ENCODE measurements at regions not wholly inside any gene's neighbourhood (a gene's known extent, or its start where the extent isn't known, plus 50 kb on each side); places are given as distances from the start of the nearest gene placed in this dataset.

DNA sequence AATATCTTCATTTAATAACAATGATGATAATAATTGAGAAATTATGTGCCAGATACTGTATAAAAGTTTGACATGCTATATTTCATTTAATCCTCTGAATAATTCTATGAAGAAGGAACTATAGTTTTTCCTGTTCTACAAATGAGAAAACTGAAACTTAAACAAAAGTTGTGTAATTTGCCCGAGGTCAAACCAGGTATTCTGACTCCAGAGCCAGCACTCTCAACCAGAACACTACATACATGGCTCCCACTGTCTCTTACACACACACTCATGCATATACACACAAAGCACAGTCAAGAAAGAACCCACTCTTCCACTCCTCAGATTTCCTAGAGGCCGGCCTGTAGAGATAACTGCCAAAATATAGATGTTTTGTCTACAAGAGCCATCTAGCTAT, 374.0 kb upstream of the EMCN start:
- Histone ChIP-seq H2AFZ (ENCODE audit: low read depth, low read length) (no peak overlapping the region), H3K4me3 (ENCODE audit: low read length) (no peak overlapping the region), H4K20me1 (ENCODE audit: insufficient read depth, low read length) (no peaks in the 10 kb centered on the region), H3K36me3 (replicated peaks; ENCODE audit: low read depth, low read length) (no peaks in the 10 kb centered on the region), H3K4me2 (ENCODE audit: low read length) (no peak overlapping the region), H3K9me3 (ENCODE audit: insufficient read depth, low read length) (no peaks in the 10 kb centered on the region), H3K27ac (ENCODE audit: low read length) (no peak overlapping the region), H3K79me2 (ENCODE audit: low read length) (no peaks in the 10 kb centered on the region), H3K27me3 (ENCODE audit: low read depth, low read length) (no peaks in the 10 kb centered on the region), H3K9ac (ENCODE audit: low read length) (no peak overlapping the region), H3K4me1 (ENCODE audit: low read length) (peaks cover 10% of the 10 kb centered on the region)
- TF ChIP-seq, protein P1, sequence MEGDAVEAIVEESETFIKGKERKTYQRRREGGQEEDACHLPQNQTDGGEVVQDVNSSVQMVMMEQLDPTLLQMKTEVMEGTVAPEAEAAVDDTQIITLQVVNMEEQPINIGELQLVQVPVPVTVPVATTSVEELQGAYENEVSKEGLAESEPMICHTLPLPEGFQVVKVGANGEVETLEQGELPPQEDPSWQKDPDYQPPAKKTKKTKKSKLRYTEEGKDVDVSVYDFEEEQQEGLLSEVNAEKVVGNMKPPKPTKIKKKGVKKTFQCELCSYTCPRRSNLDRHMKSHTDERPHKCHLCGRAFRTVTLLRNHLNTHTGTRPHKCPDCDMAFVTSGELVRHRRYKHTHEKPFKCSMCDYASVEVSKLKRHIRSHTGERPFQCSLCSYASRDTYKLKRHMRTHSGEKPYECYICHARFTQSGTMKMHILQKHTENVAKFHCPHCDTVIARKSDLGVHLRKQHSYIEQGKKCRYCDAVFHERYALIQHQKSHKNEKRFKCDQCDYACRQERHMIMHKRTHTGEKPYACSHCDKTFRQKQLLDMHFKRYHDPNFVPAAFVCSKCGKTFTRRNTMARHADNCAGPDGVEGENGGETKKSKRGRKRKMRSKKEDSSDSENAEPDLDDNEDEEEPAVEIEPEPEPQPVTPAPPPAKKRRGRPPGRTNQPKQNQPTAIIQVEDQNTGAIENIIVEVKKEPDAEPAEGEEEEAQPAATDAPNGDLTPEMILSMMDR (IDR thresholded peaks at IDR 0.05; ENCODE audit: low read depth, low read length), result no peak
- no peak for TF ChIP-seq EZH2phosphoT487 (IDR thresholded peaks at IDR 0.05; ENCODE audit: low read depth)

GRCh38 chr4:100889898-100890297, 372.1 kb upstream of the EMCN start:
- no peak overlapping the region for H3K9ac ChIP-seq (ENCODE audit: low read length)
- H3K36me3 ChIP-seq (replicated peaks; ENCODE audit: low read depth, low read length), result no peaks in the 10 kb centered on the region
- TF ChIP-seq, protein P1 (IDR thresholded peaks at IDR 0.05; ENCODE audit: low read depth, low read length), result no peak
- no peak for TF ChIP-seq EZH2phosphoT487 (IDR thresholded peaks at IDR 0.05; ENCODE audit: low read depth)
- H3K79me2 ChIP-seq (ENCODE audit: low read length), result no peaks in the 10 kb centered on the region
- H3K4me2 ChIP-seq (ENCODE audit: low read length), result no peak overlapping the region
- no peak overlapping the region for H3K4me3 ChIP-seq (ENCODE audit: low read length)
- H3K9me3 ChIP-seq (ENCODE audit: insufficient read depth, low read length), result no peaks in the 10 kb centered on the region
- H3K27me3 ChIP-seq (ENCODE audit: low read depth, low read length), result no peaks in the 10 kb centered on the region
- no peak overlapping the region for H3K27ac ChIP-seq (ENCODE audit: low read length)
- H4K20me1 ChIP-seq (ENCODE audit: insufficient read depth, low read length), result no peaks in the 10 kb centered on the region
- H2AFZ ChIP-seq (ENCODE audit: low read depth, low read length), result no peak overlapping the region
- no peaks in the 10 kb centered on the region for H3K4me1 ChIP-seq (ENCODE audit: low read length)

GRCh38 chr4:100889401-100889800, 371.6 kb upstream of the EMCN start:
- no peak overlapping the region for H3K9ac ChIP-seq (ENCODE audit: low read length)
- no peak overlapping the region for H3K4me3 ChIP-seq (ENCODE audit: low read length)
- H3K79me2 ChIP-seq (ENCODE audit: low read length), result no peaks in the 10 kb centered on the region
- H3K9me3 ChIP-seq (ENCODE audit: insufficient read depth, low read length), result no peaks in the 10 kb centered on the region
- no peaks in the 10 kb centered on the region for H3K4me1 ChIP-seq (ENCODE audit: low read length)
- no peaks in the 10 kb centered on the region for H3K27me3 ChIP-seq (ENCODE audit: low read depth, low read length)
- no peak overlapping the region for H2AFZ ChIP-seq (ENCODE audit: low read depth, low read length)
- no peak overlapping the region for H3K4me2 ChIP-seq (ENCODE audit: low read length)
- no peak overlapping the region for H3K27ac ChIP-seq (ENCODE audit: low read length)
- no peak for TF ChIP-seq EZH2phosphoT487 (IDR thresholded peaks at IDR 0.05; ENCODE audit: low read depth)
- TF ChIP-seq, protein P1 (IDR thresholded peaks at IDR 0.05; ENCODE audit: low read depth, low read length), result no peak
- H3K36me3 ChIP-seq (replicated peaks; ENCODE audit: low read depth, low read length), result no peaks in the 10 kb centered on the region
- H4K20me1 ChIP-seq (ENCODE audit: insufficient read depth, low read length), result no peaks in the 10 kb centered on the region

GRCh38 chr4:100882661-100883060, 364.8 kb upstream of the EMCN start:
- Histone ChIP-seq H3K27me3 (ENCODE audit: low read depth, low read length) (no peaks in the 10 kb centered on the region), H3K4me2 (ENCODE audit: low read length) (no peak overlapping the region), H3K9ac (ENCODE audit: low read length) (no peak overlapping the region), H3K4me3 (ENCODE audit: low read length) (no peak overlapping the region), H3K36me3 (replicated peaks; ENCODE audit: low read depth, low read length) (no peaks in the 10 kb centered on the region), H2AFZ (ENCODE audit: low read depth, low read length) (no peak overlapping the region), H3K79me2 (ENCODE audit: low read length) (no peaks in the 10 kb centered on the region), H3K4me1 (ENCODE audit: low read length) (peaks cover 3% of the 10 kb centered on the region; the same call in 1 of the 2 replicates), H3K27ac (ENCODE audit: low read length) (no peak overlapping the region), H4K20me1 (ENCODE audit: insufficient read depth, low read length) (no peaks in the 10 kb centered on the region), H3K9me3 (ENCODE audit: insufficient read depth, low read length) (no peaks in the 10 kb centered on the region)
- TF ChIP-seq, protein P1 (IDR thresholded peaks at IDR 0.05; ENCODE audit: low read depth, low read length), result no peak
- no peak for TF ChIP-seq EZH2phosphoT487 (IDR thresholded peaks at IDR 0.05; ENCODE audit: low read depth)
